ENCODE measurements at regions not wholly inside any gene's neighbourhood (a gene's known extent, or its start where the extent isn't known, plus 50 kb on each side); places are given as distances from the start of the nearest gene placed in this dataset.

DNA sequence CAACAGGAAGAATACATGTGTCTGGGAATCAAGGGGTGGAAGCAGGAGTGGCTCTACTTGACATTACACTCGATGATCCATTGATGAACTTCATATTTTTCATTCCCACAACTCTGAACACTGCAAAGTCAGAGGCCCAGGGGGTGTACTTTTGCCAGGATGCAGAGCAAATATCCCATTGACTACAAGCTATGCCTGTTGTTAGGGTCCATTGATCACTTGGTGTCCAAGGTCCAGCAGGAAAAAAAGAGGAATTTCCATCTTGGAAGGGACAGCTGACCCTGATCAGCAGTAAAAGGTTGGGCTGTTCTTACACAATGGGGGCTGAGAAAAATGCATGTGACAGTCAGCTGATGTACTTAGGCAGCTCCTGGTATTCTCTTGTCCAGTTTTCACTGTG, 118.5 kb upstream of the MAP1B start:
- H3K9ac ChIP-seq (ENCODE audit: insufficient read depth, low read length) = no peak overlapping the region
- no peaks in the 10 kb centered on the region for H4K20me1 ChIP-seq (ENCODE audit: control insufficient read depth, extremely low read depth, insufficient read depth, low read length)
- no peak overlapping the region for H3K4me2 ChIP-seq (ENCODE audit: extremely low read depth, insufficient read depth, low read length)
- no peak overlapping the region for H3K4me3 ChIP-seq (replicated peaks in 1 of 4; ENCODE audit: control extremely low read depth in 1 of 4, insufficient read depth in 1 of 4, low read depth in 3 of 4, low read length in 4 of 4)
- no peak overlapping the region for H3K27ac ChIP-seq (ENCODE audit: insufficient read depth, low read length)
- H3K4me1 ChIP-seq (ENCODE audit: control insufficient read depth, extremely low read depth, insufficient read depth, low read length) = no peaks in the 10 kb centered on the region
- H3K36me3 ChIP-seq (ENCODE audit: control insufficient read depth, insufficient read depth, low read length) = no peaks in the 10 kb centered on the region
- TF ChIP-seq EZH2 (IDR thresholded peaks at IDR 0.05; ENCODE audit: low read length, missing control alignments) = no peak
- no peak for TF ChIP-seq CTCF (conservative IDR thresholded peaks at IDR 0.05 in 1 of 2, IDR thresholded peaks at IDR 0.05 in 1 of 2; ENCODE audit: low read depth in 1 of 2, low read length in 2 of 2)
- H2AFZ ChIP-seq (ENCODE audit: low read length) = no peak overlapping the region
- no peaks in the 10 kb centered on the region for H3K27me3 ChIP-seq (ENCODE audit: control insufficient read depth, insufficient read depth, low read length)
- no peak for DNase-seq (ENCODE audit: low read depth in 2 of 2)
- H3K9me3 ChIP-seq (ENCODE audit: control insufficient read depth, insufficient read depth, low read depth, low read length) = no peaks in the 10 kb centered on the region
- no peaks in the 10 kb centered on the region for H3K79me2 ChIP-seq (ENCODE audit: control insufficient read depth, insufficient read depth, low read length)

DNA sequence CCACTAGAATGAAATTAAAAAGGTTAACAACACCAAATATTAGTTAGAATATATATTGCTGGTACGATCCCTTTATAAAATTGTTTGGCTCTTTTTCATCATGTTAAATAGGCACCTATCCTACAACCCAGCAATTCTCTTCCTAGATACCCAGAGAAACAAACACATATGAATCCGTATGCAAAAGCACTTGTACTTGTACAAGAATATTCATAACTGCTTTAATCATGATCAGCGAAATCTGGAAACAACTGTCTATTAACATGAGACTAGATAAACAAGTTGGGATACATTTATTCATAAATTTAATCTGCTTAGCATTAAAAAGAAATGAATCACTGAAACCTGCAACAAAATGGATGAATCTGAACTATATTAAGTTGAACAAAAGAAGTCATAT, 113.7 kb upstream of the MAP1B start:
- Histone ChIP-seq H3K27me3 (ENCODE audit: control insufficient read depth, insufficient read depth, low read length) (no peaks in the 10 kb centered on the region), H3K4me3 (replicated peaks in 1 of 4; ENCODE audit: control extremely low read depth in 1 of 4, insufficient read depth in 1 of 4, low read depth in 3 of 4, low read length in 4 of 4) (no peak overlapping the region), H3K36me3 (ENCODE audit: control insufficient read depth, insufficient read depth, low read length) (no peaks in the 10 kb centered on the region), H2AFZ (ENCODE audit: low read length) (no peak overlapping the region), H3K79me2 (ENCODE audit: control insufficient read depth, insufficient read depth, low read length) (no peaks in the 10 kb centered on the region), H3K9ac (ENCODE audit: insufficient read depth, low read length) (no peak overlapping the region), H3K9me3 (ENCODE audit: control insufficient read depth, insufficient read depth, low read depth, low read length) (no peaks in the 10 kb centered on the region), H4K20me1 (ENCODE audit: control insufficient read depth, extremely low read depth, insufficient read depth, low read length) (no peaks in the 10 kb centered on the region), H3K4me2 (ENCODE audit: extremely low read depth, insufficient read depth, low read length) (no peak overlapping the region), H3K4me1 (ENCODE audit: control insufficient read depth, extremely low read depth, insufficient read depth, low read length) (no peaks in the 10 kb centered on the region), H3K27ac (ENCODE audit: insufficient read depth, low read length) (no peak overlapping the region)
- no peak for DNase-seq (ENCODE audit: low read depth in 2 of 2)
- no peak for TF ChIP-seq CTCF (conservative IDR thresholded peaks at IDR 0.05 in 1 of 2, IDR thresholded peaks at IDR 0.05 in 1 of 2; ENCODE audit: low read depth in 1 of 2, low read length in 2 of 2)
- TF ChIP-seq EZH2 (IDR thresholded peaks at IDR 0.05; ENCODE audit: low read length, missing control alignments) = no peak

- no peak for TF ChIP-seq EZH2 (IDR thresholded peaks at IDR 0.05; ENCODE audit: low read length, missing control alignments)
- no peak for TF ChIP-seq CTCF (conservative IDR thresholded peaks at IDR 0.05 in 1 of 2, IDR thresholded peaks at IDR 0.05 in 1 of 2; ENCODE audit: low read depth in 1 of 2, low read length in 2 of 2)
- Histone ChIP-seq H3K36me3 (ENCODE audit: control insufficient read depth, insufficient read depth, low read length) (no peaks in the 10 kb centered on the region), H3K27me3 (ENCODE audit: control insufficient read depth, insufficient read depth, low read length) (no peaks in the 10 kb centered on the region), H3K27ac (ENCODE audit: insufficient read depth, low read length) (no peak overlapping the region), H3K79me2 (ENCODE audit: control insufficient read depth, insufficient read depth, low read length) (no peaks in the 10 kb centered on the region), H2AFZ (ENCODE audit: low read length) (no peak overlapping the region), H3K4me1 (ENCODE audit: control insufficient read depth, extremely low read depth, insufficient read depth, low read length) (no peaks in the 10 kb centered on the region), H4K20me1 (ENCODE audit: control insufficient read depth, extremely low read depth, insufficient read depth, low read length) (no peaks in the 10 kb centered on the region), H3K4me2 (ENCODE audit: extremely low read depth, insufficient read depth, low read length) (no peak overlapping the region), H3K9me3 (ENCODE audit: control insufficient read depth, insufficient read depth, low read depth, low read length) (no peaks in the 10 kb centered on the region), H3K9ac (ENCODE audit: insufficient read depth, low read length) (no peak overlapping the region), H3K4me3 (replicated peaks in 1 of 4; ENCODE audit: control extremely low read depth in 1 of 4, insufficient read depth in 1 of 4, low read depth in 3 of 4, low read length in 4 of 4) (no peak overlapping the region)
- DNase-seq (ENCODE audit: low read depth in 2 of 2) = no peak
Observed at GRCh38 chr5:71996789-71997188, 110.5 kb upstream of the MAP1B start.
